GM23338 (cell line): ENCODE measurements at regions not wholly inside any gene's neighbourhood (a gene's known extent, or its start where the extent isn't known, plus 50 kb on each side); places are given as distances from the start of the nearest gene placed in this dataset.

Experiments
- ATAC-seq: fragments of 200-7000 bp; cut with Tn5 transposase; 3 replicates; pipeline ENCODE4 v1.9.1; 2020
- DNase-seq: peaks from one replicate; pipeline ENCODE4 v3.0.0-alpha.2; 2015; ENCODE audit warnings: low spot score
- H2AFZ ChIP-seq: fragments of 200-600 bp; sonication (generic); 2 replicates; pipeline ENCODE4 v1.8.0; 2016; ENCODE audit warnings: antibody characterized with exemption, mild to moderate bottlenecking, moderate library complexity
- H3F3A ChIP-seq: fragments of 200-600 bp; sonication (generic); replicated peaks from 2 replicates; pipeline ENCODE4 v1.8.0; 2017; ENCODE audit warnings: antibody characterized with exemption, mixed run types, low read depth
- H3K27ac ChIP-seq: fragments of 200-600 bp; sonication (generic); 2 replicates; pipeline ENCODE4 v1.6.1; 2016; ENCODE audit warnings: low read depth
- H3K27me3 ChIP-seq: fragments of 200-600 bp; sonication (generic); 2 replicates; pipeline ENCODE4 v1.8.0; 2016; ENCODE audit warnings: mild to moderate bottlenecking, mixed run types, moderate library complexity; ENCODE audit not compliant: insufficient read depth
- H3K36me3 ChIP-seq: fragments of 200-600 bp; sonication (generic); 2 replicates; pipeline ENCODE4 v1.8.0; 2016; ENCODE audit warnings: mild to moderate bottlenecking; ENCODE audit not compliant: insufficient read depth
- H3K4me1 ChIP-seq: fragments of 200-600 bp; sonication (generic); 2 replicates; pipeline ENCODE4 v1.8.0; 2016; ENCODE audit warnings: mild to moderate bottlenecking, moderate library complexity; ENCODE audit not compliant: insufficient read depth
- H3K4me2 ChIP-seq: fragments of 200-600 bp; sonication (generic); 2 replicates; pipeline ENCODE4 v1.7.1; 2017; ENCODE audit warnings: mixed run types
- H3K4me3 ChIP-seq: fragments of 200-600 bp; sonication (generic); 2 replicates; pipeline ENCODE4 v1.6.1; 2016; ENCODE audit warnings: mixed run types
- H3K79me2 ChIP-seq: fragments of 200-600 bp; sonication (generic); replicated peaks from 2 replicates; pipeline ENCODE4 v1.8.0; 2017; ENCODE audit warnings: mild to moderate bottlenecking; ENCODE audit not compliant: insufficient read depth
- H3K9me2 ChIP-seq: fragments of 200-600 bp; sonication (generic); 2 replicates; pipeline ENCODE4 v1.8.0; 2017; ENCODE audit not compliant: insufficient read depth
- H4K20me1 ChIP-seq: fragments of 200-600 bp; sonication (generic); replicated peaks from 2 replicates; pipeline ENCODE4 v1.8.0; 2017; ENCODE audit warnings: mild to moderate bottlenecking; ENCODE audit not compliant: insufficient read depth
- H3K27ac Mint-ChIP-seq: 2 replicates; pipeline ENCODE4 v1.8.0; 2020; ENCODE audit warnings: inconsistent platforms, mild to moderate bottlenecking, moderate library complexity, mixed read lengths
- H3K27me3 Mint-ChIP-seq: 3 replicates; pipeline ENCODE4 v1.8.0; 2022; ENCODE audit warnings: low read depth, mild to moderate bottlenecking, moderate library complexity, mixed read lengths, inconsistent platforms; ENCODE audit not compliant: insufficient read depth, poor library complexity
- H3K36me3 Mint-ChIP-seq: 3 replicates; pipeline ENCODE4 v1.8.0; 2021; ENCODE audit warnings: low read depth, mild to moderate bottlenecking, inconsistent platforms, moderate library complexity, mixed read lengths
- H3K4me1 Mint-ChIP-seq: 3 replicates; pipeline ENCODE4 v1.8.0; 2020; ENCODE audit warnings: mild to moderate bottlenecking, inconsistent platforms, mixed read lengths
- H3K4me3 Mint-ChIP-seq: 3 replicates; pipeline ENCODE4 v1.8.0; 2021; ENCODE audit warnings: moderate library complexity, mild to moderate bottlenecking, inconsistent platforms, mixed read lengths
- H3K9me3 Mint-ChIP-seq: 3 replicates; pipeline ENCODE4 v1.8.0; 2020; ENCODE audit warnings: moderate library complexity, mild to moderate bottlenecking, inconsistent platforms, mixed read lengths
- CREB1 ChIP-seq: fragments of 250-450 bp; sonication (Bioruptor Pico); IDR thresholded peaks from 2 replicates; pipeline ENCODE4 v1.5.0; 2020; ENCODE audit warnings: low read depth, mild to moderate bottlenecking, moderate library complexity
- EZH2 ChIP-seq: fragments of 200-600 bp; sonication (generic); IDR thresholded peaks from one replicate; pipeline ENCODE4 v1.8.0; 2017; ENCODE audit warnings: antibody characterized with exemption, mild to moderate bottlenecking, low read depth; ENCODE audit not compliant: unreplicated experiment
- EZH2phosphoT487 ChIP-seq: fragments of 200-600 bp; sonication (generic); IDR thresholded peaks from one replicate; pipeline ENCODE4 v1.8.1; 2018; ENCODE audit warnings: antibody characterized with exemption; ENCODE audit not compliant: unreplicated experiment
- JUNB ChIP-seq: IDR thresholded peaks from one replicate; pipeline ENCODE4 v1.6.1; 2016; ENCODE audit warnings: antibody characterized with exemption; ENCODE audit not compliant: unreplicated experiment
- NANOG ChIP-seq: IDR thresholded peaks from 2 replicates; pipeline ENCODE4 v1.6.1; 2016; ENCODE audit warnings: antibody characterized with exemption, borderline replicate concordance
- POLR2AphosphoS5 ChIP-seq: IDR thresholded peaks from 2 replicates; pipeline ENCODE4 v1.6.1; 2016; ENCODE audit warnings: antibody characterized with exemption, low read depth
- STAT1 ChIP-seq: IDR thresholded peaks from one replicate; pipeline ENCODE4 v1.6.1; 2016; ENCODE audit warnings: antibody characterized with exemption; ENCODE audit not compliant: unreplicated experiment
- ZNF114 ChIP-seq: fragments of 250-450 bp; sonication (Bioruptor Pico); IDR thresholded peaks from 2 replicates; pipeline ENCODE4 v1.5.0; 2020; ENCODE audit warnings: mild to moderate bottlenecking, moderate library complexity
- ZNF331 ChIP-seq: fragments of 250-450 bp; sonication (Bioruptor Pico); IDR thresholded peaks from 2 replicates; pipeline ENCODE4 v1.5.0; 2020; ENCODE audit warnings: low read depth, mild to moderate bottlenecking, moderate library complexity
- TF ChIP-seq, protein P1 (sequence below): IDR thresholded peaks from one replicate; pipeline ENCODE4 v1.6.1; 2018; ENCODE audit warnings: antibody characterized with exemption; ENCODE audit not compliant: unreplicated experiment
- TF ChIP-seq, protein P2 (sequence below): IDR thresholded peaks from 2 replicates; pipeline ENCODE4 v1.6.1; 2016; ENCODE audit warnings: antibody characterized with exemption
- TF ChIP-seq, protein P3 (sequence below): fragments of 250-450 bp; sonication (Bioruptor Pico); IDR thresholded peaks from 2 replicates; pipeline ENCODE4 v1.5.0; 2020; ENCODE audit warnings: mild to moderate bottlenecking, moderate library complexity
- TF ChIP-seq, protein P4 (sequence below), 2 experiments: fragments of 200-600 bp in 1 of 2; sonication (generic) in 1 of 2; conservative IDR thresholded peaks; 2 replicates each; pipeline versions ENCODE4 v1.5.1 to v1.6.1; 2016 to 2017; ENCODE audit warnings: antibody characterized with exemption in 2 of 2, low read depth in 2 of 2, mild to moderate bottlenecking in 2 of 2, moderate library complexity in 1 of 2

DNA sequence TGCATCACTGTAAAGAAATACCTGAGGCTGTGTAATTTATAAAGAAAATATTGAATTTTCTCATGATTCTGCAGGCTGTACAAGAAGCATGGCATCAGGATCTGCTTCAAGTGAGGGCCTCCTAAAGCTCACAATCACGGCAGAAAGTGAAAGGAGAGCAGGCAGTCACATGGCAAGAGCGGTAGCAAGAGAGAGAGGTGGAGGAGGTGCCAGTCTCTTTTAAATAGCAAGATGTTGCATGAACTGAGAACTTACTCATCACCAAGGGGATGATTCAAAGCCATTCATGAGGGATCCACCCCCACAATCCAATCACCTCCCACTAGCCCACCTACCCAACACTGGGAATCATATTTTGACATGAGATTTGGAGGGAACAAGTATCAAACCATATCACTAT, 184.5 kb upstream of the PAPPA start:
- no peak for DNase-seq
- no peaks in the 10 kb centered on the region for H3K27me3 Mint-ChIP-seq
- TF ChIP-seq POLR2AphosphoS5 = no peak
- no peak for TF ChIP-seq ZNF331 (CRISPR knock-in tag)
- TF ChIP-seq NANOG = no peak
- TF ChIP-seq STAT1 = no peak
- TF ChIP-seq, protein P1, sequence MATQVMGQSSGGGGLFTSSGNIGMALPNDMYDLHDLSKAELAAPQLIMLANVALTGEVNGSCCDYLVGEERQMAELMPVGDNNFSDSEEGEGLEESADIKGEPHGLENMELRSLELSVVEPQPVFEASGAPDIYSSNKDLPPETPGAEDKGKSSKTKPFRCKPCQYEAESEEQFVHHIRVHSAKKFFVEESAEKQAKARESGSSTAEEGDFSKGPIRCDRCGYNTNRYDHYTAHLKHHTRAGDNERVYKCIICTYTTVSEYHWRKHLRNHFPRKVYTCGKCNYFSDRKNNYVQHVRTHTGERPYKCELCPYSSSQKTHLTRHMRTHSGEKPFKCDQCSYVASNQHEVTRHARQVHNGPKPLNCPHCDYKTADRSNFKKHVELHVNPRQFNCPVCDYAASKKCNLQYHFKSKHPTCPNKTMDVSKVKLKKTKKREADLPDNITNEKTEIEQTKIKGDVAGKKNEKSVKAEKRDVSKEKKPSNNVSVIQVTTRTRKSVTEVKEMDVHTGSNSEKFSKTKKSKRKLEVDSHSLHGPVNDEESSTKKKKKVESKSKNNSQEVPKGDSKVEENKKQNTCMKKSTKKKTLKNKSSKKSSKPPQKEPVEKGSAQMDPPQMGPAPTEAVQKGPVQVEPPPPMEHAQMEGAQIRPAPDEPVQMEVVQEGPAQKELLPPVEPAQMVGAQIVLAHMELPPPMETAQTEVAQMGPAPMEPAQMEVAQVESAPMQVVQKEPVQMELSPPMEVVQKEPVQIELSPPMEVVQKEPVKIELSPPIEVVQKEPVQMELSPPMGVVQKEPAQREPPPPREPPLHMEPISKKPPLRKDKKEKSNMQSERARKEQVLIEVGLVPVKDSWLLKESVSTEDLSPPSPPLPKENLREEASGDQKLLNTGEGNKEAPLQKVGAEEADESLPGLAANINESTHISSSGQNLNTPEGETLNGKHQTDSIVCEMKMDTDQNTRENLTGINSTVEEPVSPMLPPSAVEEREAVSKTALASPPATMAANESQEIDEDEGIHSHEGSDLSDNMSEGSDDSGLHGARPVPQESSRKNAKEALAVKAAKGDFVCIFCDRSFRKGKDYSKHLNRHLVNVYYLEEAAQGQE = no peak
- TF ChIP-seq, protein P2, sequence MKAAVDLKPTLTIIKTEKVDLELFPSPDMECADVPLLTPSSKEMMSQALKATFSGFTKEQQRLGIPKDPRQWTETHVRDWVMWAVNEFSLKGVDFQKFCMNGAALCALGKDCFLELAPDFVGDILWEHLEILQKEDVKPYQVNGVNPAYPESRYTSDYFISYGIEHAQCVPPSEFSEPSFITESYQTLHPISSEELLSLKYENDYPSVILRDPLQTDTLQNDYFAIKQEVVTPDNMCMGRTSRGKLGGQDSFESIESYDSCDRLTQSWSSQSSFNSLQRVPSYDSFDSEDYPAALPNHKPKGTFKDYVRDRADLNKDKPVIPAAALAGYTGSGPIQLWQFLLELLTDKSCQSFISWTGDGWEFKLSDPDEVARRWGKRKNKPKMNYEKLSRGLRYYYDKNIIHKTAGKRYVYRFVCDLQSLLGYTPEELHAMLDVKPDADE = no peak
- no peak for TF ChIP-seq CREB1 (CRISPR knock-in tag)
- TF ChIP-seq, protein P3, sequence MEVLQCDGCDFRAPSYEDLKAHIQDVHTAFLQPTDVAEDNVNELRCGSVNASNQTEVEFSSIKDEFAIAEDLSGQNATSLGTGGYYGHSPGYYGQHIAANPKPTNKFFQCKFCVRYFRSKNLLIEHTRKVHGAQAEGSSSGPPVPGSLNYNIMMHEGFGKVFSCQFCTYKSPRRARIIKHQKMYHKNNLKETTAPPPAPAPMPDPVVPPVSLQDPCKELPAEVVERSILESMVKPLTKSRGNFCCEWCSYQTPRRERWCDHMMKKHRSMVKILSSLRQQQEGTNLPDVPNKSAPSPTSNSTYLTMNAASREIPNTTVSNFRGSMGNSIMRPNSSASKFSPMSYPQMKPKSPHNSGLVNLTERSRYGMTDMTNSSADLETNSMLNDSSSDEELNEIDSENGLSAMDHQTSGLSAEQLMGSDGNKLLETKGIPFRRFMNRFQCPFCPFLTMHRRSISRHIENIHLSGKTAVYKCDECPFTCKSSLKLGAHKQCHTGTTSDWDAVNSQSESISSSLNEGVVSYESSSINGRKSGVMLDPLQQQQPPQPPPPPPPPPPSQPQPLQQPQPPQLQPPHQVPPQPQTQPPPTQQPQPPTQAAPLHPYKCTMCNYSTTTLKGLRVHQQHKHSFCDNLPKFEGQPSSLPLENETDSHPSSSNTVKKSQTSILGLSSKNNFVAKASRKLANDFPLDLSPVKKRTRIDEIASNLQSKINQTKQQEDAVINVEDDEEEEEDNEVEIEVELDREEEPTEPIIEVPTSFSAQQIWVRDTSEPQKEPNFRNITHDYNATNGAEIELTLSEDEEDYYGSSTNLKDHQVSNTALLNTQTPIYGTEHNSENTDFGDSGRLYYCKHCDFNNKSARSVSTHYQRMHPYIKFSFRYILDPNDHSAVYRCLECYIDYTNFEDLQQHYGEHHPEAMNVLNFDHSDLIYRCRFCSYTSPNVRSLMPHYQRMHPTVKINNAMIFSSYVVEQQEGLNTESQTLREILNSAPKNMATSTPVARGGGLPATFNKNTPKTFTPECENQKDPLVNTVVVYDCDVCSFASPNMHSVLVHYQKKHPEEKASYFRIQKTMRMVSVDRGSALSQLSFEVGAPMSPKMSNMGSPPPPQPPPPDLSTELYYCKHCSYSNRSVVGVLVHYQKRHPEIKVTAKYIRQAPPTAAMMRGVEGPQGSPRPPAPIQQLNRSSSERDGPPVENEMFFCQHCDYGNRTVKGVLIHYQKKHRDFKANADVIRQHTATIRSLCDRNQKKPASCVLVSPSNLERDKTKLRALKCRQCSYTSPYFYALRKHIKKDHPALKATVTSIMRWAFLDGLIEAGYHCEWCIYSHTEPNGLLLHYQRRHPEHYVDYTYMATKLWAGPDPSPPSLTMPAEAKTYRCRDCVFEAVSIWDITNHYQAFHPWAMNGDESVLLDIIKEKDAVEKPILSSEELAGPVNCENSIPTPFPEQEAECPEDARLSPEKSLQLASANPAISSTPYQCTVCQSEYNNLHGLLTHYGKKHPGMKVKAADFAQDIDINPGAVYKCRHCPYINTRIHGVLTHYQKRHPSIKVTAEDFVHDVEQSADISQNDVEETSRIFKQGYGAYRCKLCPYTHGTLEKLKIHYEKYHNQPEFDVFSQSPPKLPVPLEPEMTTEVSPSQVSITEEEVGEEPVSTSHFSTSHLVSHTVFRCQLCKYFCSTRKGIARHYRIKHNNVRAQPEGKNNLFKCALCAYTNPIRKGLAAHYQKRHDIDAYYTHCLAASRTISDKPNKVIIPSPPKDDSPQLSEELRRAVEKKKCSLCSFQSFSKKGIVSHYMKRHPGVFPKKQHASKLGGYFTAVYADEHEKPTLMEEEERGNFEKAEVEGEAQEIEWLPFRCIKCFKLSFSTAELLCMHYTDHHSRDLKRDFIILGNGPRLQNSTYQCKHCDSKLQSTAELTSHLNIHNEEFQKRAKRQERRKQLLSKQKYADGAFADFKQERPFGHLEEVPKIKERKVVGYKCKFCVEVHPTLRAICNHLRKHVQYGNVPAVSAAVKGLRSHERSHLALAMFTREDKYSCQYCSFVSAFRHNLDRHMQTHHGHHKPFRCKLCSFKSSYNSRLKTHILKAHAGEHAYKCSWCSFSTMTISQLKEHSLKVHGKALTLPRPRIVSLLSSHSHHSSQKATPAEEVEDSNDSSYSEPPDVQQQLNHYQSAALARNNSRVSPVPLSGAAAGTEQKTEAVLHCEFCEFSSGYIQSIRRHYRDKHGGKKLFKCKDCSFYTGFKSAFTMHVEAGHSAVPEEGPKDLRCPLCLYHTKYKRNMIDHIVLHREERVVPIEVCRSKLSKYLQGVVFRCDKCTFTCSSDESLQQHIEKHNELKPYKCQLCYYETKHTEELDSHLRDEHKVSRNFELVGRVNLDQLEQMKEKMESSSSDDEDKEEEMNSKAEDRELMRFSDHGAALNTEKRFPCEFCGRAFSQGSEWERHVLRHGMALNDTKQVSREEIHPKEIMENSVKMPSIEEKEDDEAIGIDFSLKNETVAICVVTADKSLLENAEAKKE (CRISPR knock-in tag) = no peak
- TF ChIP-seq EZH2phosphoT487 = no peak
- TF ChIP-seq, protein P4, sequence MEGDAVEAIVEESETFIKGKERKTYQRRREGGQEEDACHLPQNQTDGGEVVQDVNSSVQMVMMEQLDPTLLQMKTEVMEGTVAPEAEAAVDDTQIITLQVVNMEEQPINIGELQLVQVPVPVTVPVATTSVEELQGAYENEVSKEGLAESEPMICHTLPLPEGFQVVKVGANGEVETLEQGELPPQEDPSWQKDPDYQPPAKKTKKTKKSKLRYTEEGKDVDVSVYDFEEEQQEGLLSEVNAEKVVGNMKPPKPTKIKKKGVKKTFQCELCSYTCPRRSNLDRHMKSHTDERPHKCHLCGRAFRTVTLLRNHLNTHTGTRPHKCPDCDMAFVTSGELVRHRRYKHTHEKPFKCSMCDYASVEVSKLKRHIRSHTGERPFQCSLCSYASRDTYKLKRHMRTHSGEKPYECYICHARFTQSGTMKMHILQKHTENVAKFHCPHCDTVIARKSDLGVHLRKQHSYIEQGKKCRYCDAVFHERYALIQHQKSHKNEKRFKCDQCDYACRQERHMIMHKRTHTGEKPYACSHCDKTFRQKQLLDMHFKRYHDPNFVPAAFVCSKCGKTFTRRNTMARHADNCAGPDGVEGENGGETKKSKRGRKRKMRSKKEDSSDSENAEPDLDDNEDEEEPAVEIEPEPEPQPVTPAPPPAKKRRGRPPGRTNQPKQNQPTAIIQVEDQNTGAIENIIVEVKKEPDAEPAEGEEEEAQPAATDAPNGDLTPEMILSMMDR (conservative IDR thresholded peaks at IDR 0.05; ENCODE audit: low read depth in 2 of 2) = no peak
- no peak for TF ChIP-seq ZNF114 (CRISPR knock-in tag)
- TF ChIP-seq EZH2 = no peak
- TF ChIP-seq JUNB = no peak
- H3K27ac ChIP-seq = no peak overlapping the region
- no peaks in the 10 kb centered on the region for H3K79me2 ChIP-seq
- H4K20me1 ChIP-seq = no peaks in the 10 kb centered on the region
- peaks cover 5% of the 10 kb centered on the region for H3K36me3 Mint-ChIP-seq
- no peak for ATAC-seq
- H3K4me1 Mint-ChIP-seq = no peaks in the 10 kb centered on the region
- no peak overlapping the region for H3K4me3 ChIP-seq
- no peak overlapping the region for H3K27ac Mint-ChIP-seq
- H3K36me3 ChIP-seq = no peaks in the 10 kb centered on the region; the same call in 1 of the 2 replicates
- H3K27me3 ChIP-seq = no peaks in the 10 kb centered on the region
- H2AFZ ChIP-seq = no peak overlapping the region
- peaks cover 24% of the 10 kb centered on the region; the same call in 2 of the 3 replicates for H3K9me3 Mint-ChIP-seq
- H3K4me3 Mint-ChIP-seq = no peak overlapping the region
- H3K9me2 ChIP-seq = 0 out of 2 replicates have a peak, but pooled peaks cover 6% of the 10 kb centered on the region
- no peaks in the 10 kb centered on the region for H3K4me1 ChIP-seq
- no peaks in the 10 kb centered on the region for H3F3A ChIP-seq
- H3K4me2 ChIP-seq = no peak overlapping the region
